Amniotic stem cell (primary cell): ENCODE measurements at regions not wholly inside any gene's neighbourhood (a gene's known extent, or its start where the extent isn't known, plus 50 kb on each side); places are given as distances from the start of the nearest gene placed in this dataset.

Experiments used
- DNase-seq: peaks from one replicate; lab custom pipeline; 2025; lab: John Stamatoyannopoulos, UW

DNA sequence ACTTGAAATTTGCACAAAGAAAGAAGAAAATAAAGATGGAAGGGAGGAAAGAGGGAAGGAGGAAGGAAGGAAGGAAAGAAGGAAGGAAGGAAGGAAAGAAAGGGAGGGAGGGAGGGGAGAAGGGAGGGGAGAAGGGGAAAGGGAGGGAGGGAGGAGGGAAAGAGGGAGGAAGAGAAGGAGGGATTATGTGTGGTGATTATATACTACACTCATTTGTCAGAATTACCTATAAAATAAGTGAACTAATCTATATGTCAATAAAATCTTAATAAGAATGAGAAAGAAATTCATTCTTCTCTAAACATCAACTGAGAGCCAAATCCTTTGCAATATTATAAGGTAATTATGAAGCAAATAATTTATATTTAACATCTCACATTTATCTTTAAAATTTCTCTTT is 77.9 kb upstream of the TFAP2D start:
- DNase-seq: no peak

DNA sequence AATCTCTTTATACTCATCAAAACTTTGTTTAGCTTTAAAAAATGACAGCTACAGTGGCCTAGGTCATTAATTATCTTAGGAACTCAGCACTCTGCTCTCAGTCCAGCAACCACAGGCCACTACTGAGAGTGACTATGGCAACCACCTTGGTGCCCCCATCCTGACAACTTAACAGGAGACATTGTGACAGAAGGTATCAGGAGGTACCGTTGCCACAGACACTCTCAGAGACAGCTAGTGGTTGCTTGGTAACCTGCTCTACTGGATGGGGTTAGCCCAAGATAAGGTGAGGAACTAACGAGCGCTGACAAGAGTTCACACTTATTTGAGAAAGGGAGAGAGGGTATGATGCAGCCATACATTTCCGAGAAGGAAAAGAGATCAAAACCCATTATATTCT is 76.1 kb upstream of the TFAP2D start:
- no peak for DNase-seq

DNA sequence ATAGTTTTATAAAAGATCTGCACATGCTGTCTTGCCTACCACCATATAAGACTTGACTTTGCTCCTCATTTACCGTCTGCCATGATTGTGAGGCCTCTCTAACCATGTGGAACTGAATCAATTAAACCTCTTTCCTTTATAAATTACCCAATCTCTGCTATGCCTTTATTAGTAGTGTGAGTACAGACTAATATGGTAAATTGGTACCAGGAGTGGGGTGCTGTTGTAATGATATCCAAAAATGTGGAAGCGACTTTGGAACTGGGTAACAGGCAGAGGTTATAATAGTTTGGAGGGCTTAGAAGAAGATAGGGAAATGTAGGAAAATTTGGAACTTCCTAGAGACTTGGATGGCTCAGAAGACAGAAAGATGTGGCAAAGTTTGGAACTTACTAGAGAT is 64.2 kb upstream of the TFAP2D start:
- no peak for DNase-seq

DNA sequence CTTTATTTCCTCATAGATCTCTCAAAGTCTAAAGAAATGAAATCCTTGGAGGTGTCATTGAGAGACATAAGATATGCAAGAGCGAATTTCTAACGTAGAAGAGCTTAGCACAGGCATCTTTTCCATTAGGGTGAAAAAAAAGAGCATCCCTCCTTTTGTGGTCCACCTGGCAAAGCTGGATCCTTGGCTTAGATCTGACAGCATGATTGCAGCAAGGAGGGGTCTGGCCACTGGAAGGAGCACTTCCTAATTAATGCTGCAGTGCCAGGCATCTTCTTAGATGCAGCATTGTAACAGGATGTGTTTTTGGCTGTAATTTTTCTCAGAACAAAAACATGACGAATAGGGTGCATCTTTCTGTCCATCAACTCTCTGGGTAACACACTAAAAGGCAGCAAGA is 60.1 kb upstream of the TFAP2D start:
- no peak for DNase-seq

DNA sequence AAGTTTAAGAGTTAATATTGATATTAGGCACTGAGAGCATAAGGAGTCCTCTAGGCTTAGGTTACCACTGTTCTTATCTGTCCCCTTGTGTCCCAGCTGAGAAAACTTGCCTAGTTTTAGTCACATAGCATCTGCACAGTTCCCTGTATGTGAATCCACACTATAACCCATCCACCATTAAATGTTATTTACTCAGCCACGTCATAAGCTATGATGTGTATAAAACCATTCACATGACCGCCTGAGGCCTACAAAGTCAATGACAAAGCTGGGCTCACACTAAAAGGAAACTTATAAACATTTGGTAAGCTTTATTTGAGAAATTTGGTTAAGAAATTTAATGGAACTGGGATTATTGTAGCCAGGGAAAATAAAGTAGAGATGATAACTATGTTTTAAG is 59.2 kb upstream of the TFAP2D start:
- DNase-seq: no peak

DNA sequence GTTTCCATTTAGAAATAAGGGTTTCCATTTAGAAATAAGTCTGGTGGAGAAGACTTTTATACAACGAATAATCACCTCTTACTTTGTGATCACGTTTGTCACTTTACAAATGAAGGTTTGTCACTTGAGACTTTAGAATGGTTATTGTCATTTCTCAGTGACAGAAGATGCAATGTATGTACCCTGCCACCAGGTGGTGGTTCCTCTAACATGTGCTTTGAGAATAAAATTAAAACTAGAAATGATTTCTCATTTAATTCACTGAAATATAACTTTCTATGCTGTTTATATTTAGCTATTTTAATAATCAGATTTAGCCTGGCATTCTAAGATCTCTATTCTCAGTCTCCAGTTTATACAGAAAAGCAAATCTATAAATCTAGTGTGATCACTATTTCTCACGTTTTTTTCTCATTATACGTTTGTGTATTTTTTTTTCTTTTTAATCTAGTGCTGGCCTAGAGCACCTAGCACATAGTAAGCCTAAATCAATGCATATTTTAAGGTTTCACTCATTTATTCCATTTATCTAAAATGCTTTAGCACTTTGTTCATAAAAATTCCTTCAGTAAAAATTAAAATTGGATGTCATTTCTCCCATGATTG is 57.4 kb upstream of the TFAP2D start:
- no peak for DNase-seq

DNA sequence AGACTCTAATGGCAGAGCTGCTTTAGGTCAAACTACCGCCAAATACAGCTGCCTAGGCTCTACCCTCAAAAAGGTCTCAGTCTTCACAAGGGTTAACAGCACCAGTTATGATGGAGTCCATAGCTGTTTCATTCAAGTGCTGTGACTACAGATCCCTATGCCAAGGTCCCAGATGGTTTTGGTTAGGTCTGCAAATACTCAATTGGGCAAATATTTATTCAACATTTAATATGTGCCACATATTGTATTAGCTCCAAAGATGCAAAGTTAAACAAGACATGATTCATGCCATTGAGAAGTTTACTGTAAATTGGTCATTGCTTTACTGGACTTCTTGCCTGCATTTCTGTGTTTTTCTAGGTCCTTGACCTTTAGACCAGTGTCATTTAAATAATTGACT is 55.8 kb upstream of the TFAP2D start:
- no peak for DNase-seq

DNA sequence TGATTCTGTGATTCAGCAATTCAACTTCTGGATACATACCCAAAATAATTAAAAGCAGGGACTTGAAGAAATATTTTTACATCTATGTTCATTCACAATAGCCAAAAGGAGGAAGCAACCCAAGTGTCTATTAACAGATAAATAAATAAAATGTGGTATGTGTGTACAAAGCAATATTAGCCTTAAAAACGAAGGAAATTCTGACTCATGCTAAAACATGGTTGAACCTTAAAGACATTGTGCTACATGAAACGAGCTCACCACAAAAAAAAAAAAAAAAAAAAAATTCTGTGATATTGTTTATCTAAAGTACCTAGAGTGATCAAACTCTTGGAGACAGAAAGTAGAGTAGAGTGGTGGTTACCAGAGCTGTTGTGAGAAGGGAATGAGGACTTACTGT is 54.8 kb upstream of the TFAP2D start:
- no peak for DNase-seq

DNA sequence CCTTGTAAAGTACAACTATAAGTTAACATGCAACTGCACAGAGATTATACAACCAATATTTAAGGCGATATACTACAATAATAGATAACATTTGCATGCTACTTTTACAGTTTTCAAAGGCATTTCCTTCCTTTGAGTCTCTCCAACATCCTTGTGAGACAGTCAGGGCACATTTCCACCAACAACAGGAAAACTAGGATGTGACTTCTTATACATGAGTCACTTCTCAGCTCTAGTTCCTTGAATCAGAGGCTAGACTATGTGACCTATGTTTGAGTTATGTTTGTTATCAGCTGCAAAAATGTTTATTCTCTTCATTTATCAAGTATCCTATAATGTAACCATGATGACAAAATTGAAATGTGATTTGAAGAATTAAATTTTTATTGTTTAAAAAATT is 51.7 kb upstream of the TFAP2D start:
- no peak for DNase-seq
